ENCODE measurements at regions not wholly inside any gene's neighbourhood (a gene's known extent, or its start where the extent isn't known, plus 50 kb on each side); places are given as distances from the start of the nearest gene placed in this dataset.

DNA sequence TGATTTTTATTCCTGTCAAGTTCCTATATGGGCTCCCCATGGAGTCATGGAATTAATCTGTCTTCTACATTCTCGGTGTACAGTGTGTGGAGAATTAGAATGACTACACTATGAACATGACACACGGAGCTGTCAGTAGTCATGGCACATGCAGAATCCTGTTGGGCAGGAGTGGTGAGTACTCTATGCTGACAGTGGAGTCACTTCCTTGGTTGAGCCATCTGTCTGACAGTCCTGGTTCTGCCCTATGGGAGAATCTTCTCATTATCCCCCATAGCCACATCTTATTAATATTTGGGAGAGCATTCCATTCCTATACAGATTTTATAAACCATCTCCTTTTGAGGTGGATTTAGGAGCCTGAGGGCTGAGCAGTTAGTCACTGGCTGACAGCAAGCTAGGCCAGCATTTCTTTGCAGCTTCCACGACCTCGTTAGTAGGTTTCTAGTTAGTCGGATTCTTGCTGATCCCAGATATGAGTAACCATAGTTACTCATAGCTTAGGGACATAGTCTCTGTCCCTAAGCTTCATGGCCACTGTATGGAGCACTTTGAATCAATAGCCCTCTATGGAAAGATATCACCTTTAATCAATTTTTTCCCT is 90.6 kb downstream of the MDH1 start:
- no peak for TF ChIP-seq EZH2phosphoT487 (IDR thresholded peaks at IDR 0.05; ENCODE audit: borderline replicate concordance, low read length)
- TF ChIP-seq CTCF (IDR thresholded peaks at IDR 0.05; ENCODE audit: low read depth, low read length, poor library complexity, severe bottlenecking): no peak
- Histone ChIP-seq H3K9me2 (replicated peaks; ENCODE audit: control insufficient read depth, low read length) (no peaks in the 10 kb centered on the region), H3K27me3 (ENCODE audit: control insufficient read depth, low read length) (no peaks in the 10 kb centered on the region), H3F3A (ENCODE audit: control insufficient read depth, insufficient read depth) (no peaks in the 10 kb centered on the region), H3K27ac (ENCODE audit: low read depth, low read length) (no peak overlapping the region), H3K9me3 (ENCODE audit: control insufficient read depth, insufficient read depth, low read length) (no peaks in the 10 kb centered on the region), H3K36me3 (ENCODE audit: control insufficient read depth, low read length) (no peaks in the 10 kb centered on the region), H3K4me1 (ENCODE audit: control insufficient read depth, low read length) (no peaks in the 10 kb centered on the region), H3K4me2 (ENCODE audit: low read length) (no peak overlapping the region), H3K4me3 (ENCODE audit: low read length) (no peak overlapping the region), H4K20me1 (ENCODE audit: control insufficient read depth, insufficient read depth, low read depth, low read length) (no peaks in the 10 kb centered on the region), H3K79me2 (ENCODE audit: control insufficient read depth, low read length) (no peaks in the 10 kb centered on the region)

DNA sequence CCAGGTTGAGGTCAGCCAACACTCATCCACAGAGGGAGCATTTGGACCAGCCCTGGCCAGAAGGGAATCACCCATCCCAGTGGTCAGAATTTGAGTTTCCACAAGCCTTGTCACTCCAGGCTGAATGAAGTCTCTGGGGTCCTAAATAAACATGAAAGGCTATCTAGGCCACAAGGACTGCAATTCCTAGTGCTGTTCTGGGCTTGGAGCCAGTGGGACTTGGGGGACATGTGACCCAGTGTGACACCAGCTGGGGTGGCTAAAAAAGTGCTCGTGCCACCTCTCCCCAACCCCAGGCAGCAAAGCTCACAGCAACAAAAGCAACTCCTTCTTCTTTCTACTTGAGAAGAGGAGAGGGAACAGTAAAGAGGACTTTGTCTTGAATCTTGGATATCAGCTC is 91.7 kb downstream of the MDH1 start:
- Histone ChIP-seq H3K9me2 (replicated peaks; ENCODE audit: control insufficient read depth, low read length) (no peaks in the 10 kb centered on the region), H3K36me3 (ENCODE audit: control insufficient read depth, low read length) (no peaks in the 10 kb centered on the region), H3K79me2 (ENCODE audit: control insufficient read depth, low read length) (no peaks in the 10 kb centered on the region), H3K4me2 (ENCODE audit: low read length) (no peak overlapping the region), H3F3A (ENCODE audit: control insufficient read depth, insufficient read depth) (no peaks in the 10 kb centered on the region), H3K27me3 (ENCODE audit: control insufficient read depth, low read length) (no peaks in the 10 kb centered on the region), H4K20me1 (ENCODE audit: control insufficient read depth, insufficient read depth, low read depth, low read length) (no peaks in the 10 kb centered on the region), H3K4me3 (ENCODE audit: low read length) (no peak overlapping the region), H3K27ac (ENCODE audit: low read depth, low read length) (no peak overlapping the region), H3K9me3 (ENCODE audit: control insufficient read depth, insufficient read depth, low read length) (no peaks in the 10 kb centered on the region), H3K4me1 (ENCODE audit: control insufficient read depth, low read length) (no peaks in the 10 kb centered on the region)
- TF ChIP-seq CTCF (IDR thresholded peaks at IDR 0.05; ENCODE audit: low read depth, low read length, poor library complexity, severe bottlenecking) (no peak), EZH2phosphoT487 (IDR thresholded peaks at IDR 0.05; ENCODE audit: borderline replicate concordance, low read length) (no peak)

- H3K4me2 ChIP-seq (ENCODE audit: low read length): no peak overlapping the region
- no peaks in the 10 kb centered on the region for H3F3A ChIP-seq (ENCODE audit: control insufficient read depth, insufficient read depth)
- H4K20me1 ChIP-seq (ENCODE audit: control insufficient read depth, insufficient read depth, low read depth, low read length): no peaks in the 10 kb centered on the region
These were observed 93.1 kb downstream of the MDH1 start for GRCh38 chr2:63681896-63682295.

More at GRCh38 chr2:63681896-63682295, 93.1 kb downstream of the MDH1 start:
- TF ChIP-seq EZH2phosphoT487 (IDR thresholded peaks at IDR 0.05; ENCODE audit: borderline replicate concordance, low read length) (no peak), CTCF (IDR thresholded peaks at IDR 0.05; ENCODE audit: low read depth, low read length, poor library complexity, severe bottlenecking) (no peak)
- Histone ChIP-seq H3K4me1 (ENCODE audit: control insufficient read depth, low read length) (no peaks in the 10 kb centered on the region), H3K9me3 (ENCODE audit: control insufficient read depth, insufficient read depth, low read length) (no peaks in the 10 kb centered on the region), H3K79me2 (ENCODE audit: control insufficient read depth, low read length) (no peaks in the 10 kb centered on the region), H3K27ac (ENCODE audit: low read depth, low read length) (no peak overlapping the region), H3K9me2 (replicated peaks; ENCODE audit: control insufficient read depth, low read length) (no peaks in the 10 kb centered on the region), H3K36me3 (ENCODE audit: control insufficient read depth, low read length) (no peaks in the 10 kb centered on the region), H3K4me3 (ENCODE audit: low read length) (no peak overlapping the region), H3K27me3 (ENCODE audit: control insufficient read depth, low read length) (no peaks in the 10 kb centered on the region)
